CD4-positive, CD25-positive, alpha-beta regulatory T cell (primary cell): ENCODE measurements at regions not wholly inside any gene's neighbourhood (a gene's known extent, or its start where the extent isn't known, plus 50 kb on each side); places are given as distances from the start of the nearest gene placed in this dataset.

ENCODE experiments used
- ATAC-seq, 2 donors: fragments of 150-1000 bp; cut with Tn5 transposase; one replicate each; pipeline ENCODE4 v1.10.0; 2021; ENCODE audit warnings: low read depth in 2 of 2, moderate number of reproducible peaks in 2 of 2, moderate library complexity in 1 of 2
- DNase-seq, 3 donors: peaks; one replicate each; pipeline versions ENCODE4 v3.0.0 to v3.0.0-alpha.2; 2012 to 2022; ENCODE audit warnings: mixed read lengths in 1 of 3
- H3K27ac ChIP-seq: one replicate; pipeline ENCODE4 v1.7.0; 2013; ENCODE audit warnings: mild to moderate bottlenecking, low read length; ENCODE audit not compliant: insufficient read depth, poor library complexity, severe bottlenecking
- H3K27me3 ChIP-seq: one replicate; pipeline ENCODE4 v1.7.0; 2013; ENCODE audit warnings: low read length; ENCODE audit not compliant: control insufficient read depth, insufficient read depth
- H3K36me3 ChIP-seq: one replicate; pipeline ENCODE4 v1.7.0; 2013; ENCODE audit warnings: mild to moderate bottlenecking, low read length, moderate library complexity; ENCODE audit not compliant: control insufficient read depth, insufficient read depth
- H3K4me1 ChIP-seq: 2 replicates; pipeline ENCODE4 v1.7.0; 2013; ENCODE audit warnings: mild to moderate bottlenecking, low read length; ENCODE audit not compliant: insufficient read depth, control insufficient read depth, poor library complexity, severe bottlenecking
- H3K4me3 ChIP-seq: one replicate; pipeline ENCODE4 v1.7.0; 2013; ENCODE audit warnings: low read depth, mild to moderate bottlenecking, low read length, moderate library complexity
- H3K9me3 ChIP-seq, 2 experiments: 1 replicate in 1 of 2; 2 replicates in 1 of 2; pipeline ENCODE4 v1.7.0; 2013; ENCODE audit warnings: low read length in 2 of 2, mild to moderate bottlenecking in 1 of 2, moderate library complexity in 1 of 2; ENCODE audit not compliant: control insufficient read depth in 2 of 2
- H3K27ac Mint-ChIP-seq, 3 donors: one replicate each; pipeline ENCODE4 v1.8.0; 2020 to 2022; ENCODE audit warnings: mild to moderate bottlenecking in 3 of 3, mixed read lengths in 3 of 3, moderate library complexity in 2 of 3
- H3K27me3 Mint-ChIP-seq: one replicate; pipeline ENCODE4 v1.8.0; 2022; ENCODE audit warnings: mild to moderate bottlenecking, mixed read lengths
- H3K36me3 Mint-ChIP-seq: one replicate; pipeline ENCODE4 v1.8.0; 2020; ENCODE audit warnings: mixed read lengths
- H3K4me1 Mint-ChIP-seq, 4 donors: one replicate each; pipeline ENCODE4 v1.8.0; 2020 to 2022; ENCODE audit warnings: mixed read lengths in 4 of 4, mild to moderate bottlenecking in 1 of 4
- H3K4me3 Mint-ChIP-seq, 4 donors: one replicate each; pipeline ENCODE4 v1.8.0; 2020 to 2022; ENCODE audit warnings: mild to moderate bottlenecking in 4 of 4, mixed read lengths in 4 of 4, moderate library complexity in 3 of 4
- H3K9me3 Mint-ChIP-seq, 7 donors: one replicate each; pipeline ENCODE4 v1.8.0; 2020 to 2022; ENCODE audit warnings: mixed read lengths in 7 of 7, mild to moderate bottlenecking in 3 of 7, moderate library complexity in 2 of 7

GRCh38 chr1:106831511-106831910 lies 225.0 kb upstream of the PRMT6 start:
- H3K4me3 ChIP-seq = no peak overlapping the region
- no peaks in the 10 kb centered on the region for H3K4me1 ChIP-seq
- H3K9me3 ChIP-seq = no peaks in the 10 kb centered on the region
- H3K27me3 ChIP-seq = no peaks in the 10 kb centered on the region
- no peak for ATAC-seq
- Mint-ChIP-seq H3K36me3 (no peaks in the 10 kb centered on the region), H3K27me3 (no peaks in the 10 kb centered on the region), H3K4me3 (no peak overlapping the region), H3K27ac (no peak overlapping the region), H3K4me1 (no peaks in the 10 kb centered on the region), H3K9me3 (peaks cover 0 to 8% (median 3%) of the 10 kb centered on the region in 7 donors)
- H3K36me3 ChIP-seq = no peaks in the 10 kb centered on the region
- no peak overlapping the region for H3K27ac ChIP-seq
- DNase-seq = no peak

DNA sequence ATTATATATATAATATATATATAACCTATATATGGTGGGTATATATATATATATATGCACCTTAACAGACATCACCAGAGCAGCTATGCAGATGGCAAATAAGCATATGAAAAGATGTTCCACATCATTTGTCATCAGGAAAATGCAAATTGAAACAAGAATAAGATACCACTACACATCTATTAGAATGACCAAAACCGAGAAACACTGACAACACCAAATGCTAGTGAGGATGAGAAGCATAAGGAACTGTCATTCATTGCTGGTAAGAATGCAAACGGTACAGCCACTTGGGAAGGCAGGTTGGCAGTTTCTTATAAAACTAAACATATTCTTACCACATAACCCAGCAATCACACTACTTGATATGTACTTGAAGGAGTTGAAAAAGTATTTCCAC lies 219.8 kb upstream of the PRMT6 start:
- Mint-ChIP-seq H3K9me3 (peaks cover 0 to 7% (median 3%) of the 10 kb centered on the region in 7 donors), H3K4me3 (no peak overlapping the region), H3K27ac (no peak overlapping the region), H3K4me1 (no peaks in the 10 kb centered on the region), H3K36me3 (no peaks in the 10 kb centered on the region), H3K27me3 (no peaks in the 10 kb centered on the region)
- Histone ChIP-seq H3K9me3 (no peaks in the 10 kb centered on the region), H3K27me3 (no peaks in the 10 kb centered on the region), H3K27ac (no peak overlapping the region), H3K4me3 (no peak overlapping the region), H3K4me1 (no peaks in the 10 kb centered on the region), H3K36me3 (no peaks in the 10 kb centered on the region)
- DNase-seq (no peak), ATAC-seq (no peak)

DNA sequence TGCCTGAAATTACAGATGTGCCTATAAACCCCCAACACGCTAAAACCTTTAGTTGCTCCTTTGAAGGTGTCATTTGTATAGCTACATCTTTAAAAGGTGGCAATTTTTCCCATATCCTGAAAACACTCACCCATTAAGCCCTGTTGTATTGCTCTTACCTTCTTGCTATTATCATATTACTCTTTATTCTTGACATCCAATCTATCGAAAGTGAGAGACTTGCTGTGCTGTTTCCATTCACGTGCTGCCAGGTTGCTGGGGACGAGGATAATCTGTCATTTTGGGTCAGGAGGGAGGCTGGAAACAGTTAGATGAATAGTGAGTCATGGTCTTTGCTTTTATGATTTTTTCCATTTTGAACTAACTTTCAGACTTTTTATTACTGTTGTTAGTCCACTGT lies 213.0 kb upstream of the PRMT6 start:
- Histone ChIP-seq H3K27me3 (no peaks in the 10 kb centered on the region), H3K27ac (no peak overlapping the region), H3K4me1 (no peaks in the 10 kb centered on the region), H3K36me3 (no peaks in the 10 kb centered on the region), H3K9me3 (no peaks in the 10 kb centered on the region), H3K4me3 (no peak overlapping the region)
- Mint-ChIP-seq H3K27ac (no peak overlapping the region), H3K27me3 (no peaks in the 10 kb centered on the region), H3K9me3 (peaks cover 0 to 9% (median 4%) of the 10 kb centered on the region in 7 donors), H3K4me1 (no peaks in the 10 kb centered on the region), H3K36me3 (no peaks in the 10 kb centered on the region), H3K4me3 (no peak overlapping the region)
- no peak for DNase-seq
- ATAC-seq = no peak

- Mint-ChIP-seq H3K9me3 (peaks cover 0 to 9% (median 6%) of the 10 kb centered on the region in 7 donors), H3K4me1 (no peaks in the 10 kb centered on the region), H3K4me3 (no peak overlapping the region), H3K27me3 (no peaks in the 10 kb centered on the region), H3K27ac (no peak overlapping the region), H3K36me3 (no peaks in the 10 kb centered on the region)
- DNase-seq (no peak), ATAC-seq (no peak)
- Histone ChIP-seq H3K4me3 (no peak overlapping the region), H3K27ac (no peak overlapping the region), H3K27me3 (no peaks in the 10 kb centered on the region), H3K36me3 (no peaks in the 10 kb centered on the region), H3K9me3 (no peaks in the 10 kb centered on the region), H3K4me1 (no peaks in the 10 kb centered on the region)
Measured at GRCh38 chr1:106846656-106847055, 209.8 kb upstream of the PRMT6 start.

DNA sequence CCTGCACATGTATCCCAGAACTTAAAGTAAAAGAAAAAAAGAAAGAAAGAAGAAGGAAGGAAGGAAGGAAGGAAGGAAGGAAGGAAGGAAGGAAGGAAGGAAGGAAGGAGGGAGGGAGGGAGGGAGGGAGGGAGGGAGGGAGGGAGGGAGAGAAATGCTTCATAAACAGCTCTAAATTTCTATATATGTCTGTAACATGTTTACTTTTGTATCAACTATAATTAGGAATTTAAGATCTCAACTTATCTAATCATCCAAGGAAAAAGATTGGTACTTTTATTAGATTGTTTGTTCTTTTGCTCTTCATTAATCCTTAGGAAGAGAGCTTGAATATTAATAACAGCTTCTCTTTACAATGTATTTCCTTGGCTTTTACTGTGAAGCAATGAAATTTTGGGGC lies 195.4 kb upstream of the PRMT6 start:
- DNase-seq = no peak

GRCh38 chr1:106868828-106869227 lies 187.6 kb upstream of the PRMT6 start:
- H3K4me3 Mint-ChIP-seq = no peak overlapping the region
- H3K4me1 Mint-ChIP-seq = no peaks in the 10 kb centered on the region
- no peaks in the 10 kb centered on the region for H3K36me3 ChIP-seq
- no peak overlapping the region for H3K4me3 ChIP-seq
- no peaks in the 10 kb centered on the region for H3K36me3 Mint-ChIP-seq
- no peak overlapping the region for H3K27ac ChIP-seq
- no peaks in the 10 kb centered on the region for H3K9me3 ChIP-seq
- H3K9me3 Mint-ChIP-seq = peaks cover 2 to 19% (median 9%) of the 10 kb centered on the region in 7 donors
- no peak for DNase-seq
- ATAC-seq = no peak
- no peak overlapping the region for H3K27ac Mint-ChIP-seq
- no peaks in the 10 kb centered on the region for H3K27me3 Mint-ChIP-seq
- H3K4me1 ChIP-seq = no peaks in the 10 kb centered on the region
- no peaks in the 10 kb centered on the region for H3K27me3 ChIP-seq

More for the DNA sequence above, 195.4 kb upstream of the PRMT6 start:
- no peaks in the 10 kb centered on the region for H3K27me3 ChIP-seq
- H3K36me3 ChIP-seq = no peaks in the 10 kb centered on the region
- Mint-ChIP-seq H3K36me3 (no peaks in the 10 kb centered on the region), H3K4me1 (no peaks in the 10 kb centered on the region), H3K27ac (no peak overlapping the region), H3K27me3 (no peaks in the 10 kb centered on the region), H3K9me3 (peaks cover 0 to 15% (median 3%) of the 10 kb centered on the region in 7 donors), H3K4me3 (no peak overlapping the region)
- H3K4me3 ChIP-seq = no peak overlapping the region
- ATAC-seq = no peak
- no peaks in the 10 kb centered on the region for H3K4me1 ChIP-seq
- H3K9me3 ChIP-seq = no peaks in the 10 kb centered on the region
- H3K27ac ChIP-seq = no peak overlapping the region

GRCh38 chr1:106875622-106876021 lies 180.9 kb upstream of the PRMT6 start:
- Histone ChIP-seq H3K9me3 (no peaks in the 10 kb centered on the region), H3K36me3 (no peaks in the 10 kb centered on the region), H3K27ac (no peak overlapping the region), H3K4me1 (no peaks in the 10 kb centered on the region), H3K27me3 (no peaks in the 10 kb centered on the region), H3K4me3 (no peak overlapping the region)
- no peak for ATAC-seq
- Mint-ChIP-seq H3K4me3 (no peak overlapping the region), H3K36me3 (no peaks in the 10 kb centered on the region), H3K27ac (no peak overlapping the region), H3K9me3 (peaks cover 3 to 16% (median 7%) of the 10 kb centered on the region in 7 donors), H3K4me1 (no peaks in the 10 kb centered on the region), H3K27me3 (no peaks in the 10 kb centered on the region)
- no peak for DNase-seq

DNA sequence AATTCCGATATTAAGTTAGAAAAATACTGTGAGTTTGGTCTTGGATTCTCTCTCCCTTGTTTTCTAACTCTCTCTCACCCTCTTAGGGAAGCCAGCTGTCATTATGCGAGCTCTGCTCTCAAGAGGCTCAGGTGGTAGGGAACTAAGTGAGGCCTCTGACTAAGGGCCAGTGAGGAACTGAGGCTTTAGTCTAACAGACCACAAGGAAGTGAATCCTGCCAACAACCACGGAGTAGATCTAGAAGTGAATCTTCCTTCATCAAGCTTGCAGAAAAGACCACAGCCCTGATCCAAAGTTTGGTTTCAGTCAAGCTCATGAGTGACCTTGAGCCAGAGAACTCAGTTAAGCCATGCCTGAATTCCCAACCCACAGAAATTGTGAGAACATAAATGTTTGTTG lies 180.1 kb upstream of the PRMT6 start:
- Histone ChIP-seq H3K36me3 (no peaks in the 10 kb centered on the region), H3K9me3 (no peaks in the 10 kb centered on the region), H3K4me1 (no peaks in the 10 kb centered on the region), H3K27me3 (no peaks in the 10 kb centered on the region), H3K4me3 (no peak overlapping the region), H3K27ac (no peak overlapping the region)
- Mint-ChIP-seq H3K27me3 (no peaks in the 10 kb centered on the region), H3K4me1 (no peaks in the 10 kb centered on the region), H3K4me3 (no peak overlapping the region), H3K27ac (no peak overlapping the region), H3K36me3 (no peaks in the 10 kb centered on the region), H3K9me3 (peaks cover 3 to 14% (median 7%) of the 10 kb centered on the region in 7 donors)
- DNase-seq (no peak), ATAC-seq (no peak)
